Neural cell (in vitro differentiated cells): ENCODE measurements at regions not wholly inside any gene's neighbourhood (a gene's known extent, or its start where the extent isn't known, plus 50 kb on each side); places are given as distances from the start of the nearest gene placed in this dataset.

Experiments used
- CTCF ChIP-seq: fragments of 450-650 bp; IDR thresholded peaks from 2 replicates; pipeline ENCODE4 v1.5.1; 2014; ENCODE audit warnings: antibody characterized with exemption, mild to moderate bottlenecking, moderate library complexity; ENCODE audit not compliant: poor library complexity, severe bottlenecking
- EP300 ChIP-seq: fragments of 450-650 bp; conservative IDR thresholded peaks from 2 replicates; pipeline ENCODE4 v1.6.1; 2014; ENCODE audit warnings: antibody characterized with exemption, mild to moderate bottlenecking, moderate library complexity; ENCODE audit not compliant: poor library complexity, severe bottlenecking
- POLR2AphosphoS5 ChIP-seq: IDR thresholded peaks from 2 replicates; pipeline ENCODE4 v1.6.1; 2012

DNA sequence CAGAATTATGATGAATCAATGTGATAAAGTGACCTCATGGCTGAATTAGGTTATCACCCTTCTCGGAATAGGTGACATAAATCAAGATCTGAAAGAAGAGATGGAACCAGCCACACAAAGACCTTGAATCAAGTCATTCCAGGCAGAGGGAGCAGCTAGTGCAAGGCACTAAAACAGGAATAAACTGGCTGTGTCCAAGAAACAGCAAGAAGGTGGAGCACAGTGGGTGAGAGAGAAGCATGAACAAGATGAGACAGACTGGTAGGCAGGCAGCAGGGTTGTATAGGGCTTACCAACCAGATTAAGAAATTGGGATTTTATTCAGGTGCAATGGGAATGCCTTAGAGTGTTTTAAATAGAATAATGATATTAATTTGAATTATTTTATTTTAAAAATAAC lies 470.3 kb downstream of the PCDH20 start:
- TF ChIP-seq CTCF (no peak), POLR2AphosphoS5 (no peak), EP300 (no peak)
